ENCODE measurements at regions not wholly inside any gene's neighbourhood (a gene's known extent, or its start where the extent isn't known, plus 50 kb on each side); places are given as distances from the start of the nearest gene placed in this dataset.

- in situ Hi-C loops (cut with MboI; ENCODE audit: low sequenced_read_pairs): no loop called here
These were observed 196.6 kb upstream of the CELF4 start for GRCh38 chr18:37762076-37762621.

- in situ Hi-C loops (cut with MboI; ENCODE audit: low sequenced_read_pairs): no loop called here
These were observed 188.5 kb upstream of the CELF4 start for GRCh38 chr18:37754141-37754540.

GRCh38 chr18:37742436-37742835 is 176.8 kb upstream of the CELF4 start:
- in situ Hi-C loops (cut with MboI; ENCODE audit: low sequenced_read_pairs): no loop called here

GRCh38 chr18:37741032-37741623 is 175.5 kb upstream of the CELF4 start:
- in situ Hi-C loops (cut with MboI; ENCODE audit: low sequenced_read_pairs): no loop called here

GRCh38 chr18:37734406-37734805 is 168.8 kb upstream of the CELF4 start:
- in situ Hi-C loops (cut with MboI; ENCODE audit: low sequenced_read_pairs): no loop called here

GRCh38 chr18:37729716-37730115 is 164.1 kb upstream of the CELF4 start:
- in situ Hi-C loops (cut with MboI; ENCODE audit: low sequenced_read_pairs): no loop called here

- in situ Hi-C loops (cut with MboI; ENCODE audit: low sequenced_read_pairs): no loop called here
These were observed 158.6 kb upstream of the CELF4 start for GRCh38 chr18:37724206-37724605.

- in situ Hi-C loops (cut with MboI; ENCODE audit: low sequenced_read_pairs): no loop called here
These were observed 156.2 kb upstream of the CELF4 start for GRCh38 chr18:37721544-37722522.

GRCh38 chr18:37720663-37721062 is 155.1 kb upstream of the CELF4 start:
- in situ Hi-C loops (cut with MboI; ENCODE audit: low sequenced_read_pairs): no loop called here

GRCh38 chr18:37717656-37718055 is 152.1 kb upstream of the CELF4 start:
- in situ Hi-C loops (cut with MboI; ENCODE audit: low sequenced_read_pairs): no loop called here

GRCh38 chr18:37717098-37717497 is 151.5 kb upstream of the CELF4 start:
- in situ Hi-C loops (cut with MboI; ENCODE audit: low sequenced_read_pairs): no loop called here

GRCh38 chr18:37716106-37716735 is 150.6 kb upstream of the CELF4 start:
- in situ Hi-C loops (cut with MboI; ENCODE audit: low sequenced_read_pairs): no loop called here

- in situ Hi-C loops (cut with MboI; ENCODE audit: low sequenced_read_pairs): no loop called here
These were observed 149.1 kb upstream of the CELF4 start for GRCh38 chr18:37714691-37715090.

- in situ Hi-C loops (cut with MboI; ENCODE audit: low sequenced_read_pairs): no loop called here
These were observed 147.2 kb upstream of the CELF4 start for GRCh38 chr18:37712776-37713175.

GRCh38 chr18:37711766-37712505 is 146.3 kb upstream of the CELF4 start:
- in situ Hi-C loops (cut with MboI; ENCODE audit: low sequenced_read_pairs): no loop called here

- in situ Hi-C loops (cut with MboI; ENCODE audit: low sequenced_read_pairs): no loop called here
These were observed 145.1 kb upstream of the CELF4 start for GRCh38 chr18:37710726-37711125.

GRCh38 chr18:37709740-37710139 is 144.1 kb upstream of the CELF4 start:
- in situ Hi-C loops (cut with MboI; ENCODE audit: low sequenced_read_pairs): no loop called here

GRCh38 chr18:37705016-37705415 is 139.4 kb upstream of the CELF4 start:
- in situ Hi-C loops (cut with MboI; ENCODE audit: low sequenced_read_pairs): no loop called here

- in situ Hi-C loops (cut with MboI; ENCODE audit: low sequenced_read_pairs): no loop called here
These were observed 137.2 kb upstream of the CELF4 start for GRCh38 chr18:37702841-37703240.

GRCh38 chr18:37701967-37702366 is 136.4 kb upstream of the CELF4 start:
- in situ Hi-C loops (cut with MboI; ENCODE audit: low sequenced_read_pairs): no loop called here

GRCh38 chr18:37698508-37699040 is 133.0 kb upstream of the CELF4 start:
- in situ Hi-C loops (cut with MboI; ENCODE audit: low sequenced_read_pairs): no loop called here

Measured in HL-60/S4 treated with retinoic acid at 250 ng/mL for 4 days and 3 days (cell line).